ENCODE measurements at regions not wholly inside any gene's neighbourhood (a gene's known extent, or its start where the extent isn't known, plus 50 kb on each side); places are given as distances from the start of the nearest gene placed in this dataset.

DNA sequence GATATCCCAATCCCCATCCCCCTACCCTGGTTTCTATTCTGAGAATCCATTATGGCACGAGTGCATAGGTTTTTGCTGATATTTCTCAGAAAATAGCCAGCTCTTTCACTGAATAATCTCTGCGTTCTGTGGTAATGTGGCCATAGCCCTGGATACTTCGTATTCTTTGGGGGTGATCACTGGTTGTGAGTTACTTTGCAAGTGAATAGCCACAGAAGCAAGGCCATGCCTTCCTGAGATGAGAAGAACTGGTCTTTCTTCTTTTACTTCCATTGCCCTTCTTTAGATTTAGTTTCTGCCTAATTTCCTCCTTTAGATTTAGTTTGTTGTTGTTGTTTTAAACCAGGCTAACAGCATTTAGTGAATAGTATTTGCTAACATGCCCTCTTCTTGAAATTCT lies 323.4 kb downstream of the CDC14C start:
- ChIA-PET CTCF (no interaction called here), POLR2A (no interaction called here)
- TF ChIP-seq, protein P1, sequence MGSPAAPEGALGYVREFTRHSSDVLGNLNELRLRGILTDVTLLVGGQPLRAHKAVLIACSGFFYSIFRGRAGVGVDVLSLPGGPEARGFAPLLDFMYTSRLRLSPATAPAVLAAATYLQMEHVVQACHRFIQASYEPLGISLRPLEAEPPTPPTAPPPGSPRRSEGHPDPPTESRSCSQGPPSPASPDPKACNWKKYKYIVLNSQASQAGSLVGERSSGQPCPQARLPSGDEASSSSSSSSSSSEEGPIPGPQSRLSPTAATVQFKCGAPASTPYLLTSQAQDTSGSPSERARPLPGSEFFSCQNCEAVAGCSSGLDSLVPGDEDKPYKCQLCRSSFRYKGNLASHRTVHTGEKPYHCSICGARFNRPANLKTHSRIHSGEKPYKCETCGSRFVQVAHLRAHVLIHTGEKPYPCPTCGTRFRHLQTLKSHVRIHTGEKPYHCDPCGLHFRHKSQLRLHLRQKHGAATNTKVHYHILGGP (tag by site-specific recombination; IDR thresholded peaks at IDR 0.05) = no peak
- TF ChIP-seq ZNF37A (tag by site-specific recombination; IDR thresholded peaks at IDR 0.05) (no peak), ZNF16 (tag by site-specific recombination; IDR thresholded peaks at IDR 0.05; ENCODE audit: low read depth) (no peak), ZNF169 (tag by site-specific recombination; IDR thresholded peaks at IDR 0.05) (no peak), ZNF423 (tag by site-specific recombination; IDR thresholded peaks at IDR 0.05) (no peak), ZNF157 (tag by site-specific recombination; IDR thresholded peaks at IDR 0.05) (no peak), KLF9 (tag by site-specific recombination; IDR thresholded peaks at IDR 0.05; ENCODE audit: low read depth) (no peak), ZNF514 (tag by site-specific recombination; IDR thresholded peaks at IDR 0.05) (no peak)
- TF ChIP-seq, protein P2, sequence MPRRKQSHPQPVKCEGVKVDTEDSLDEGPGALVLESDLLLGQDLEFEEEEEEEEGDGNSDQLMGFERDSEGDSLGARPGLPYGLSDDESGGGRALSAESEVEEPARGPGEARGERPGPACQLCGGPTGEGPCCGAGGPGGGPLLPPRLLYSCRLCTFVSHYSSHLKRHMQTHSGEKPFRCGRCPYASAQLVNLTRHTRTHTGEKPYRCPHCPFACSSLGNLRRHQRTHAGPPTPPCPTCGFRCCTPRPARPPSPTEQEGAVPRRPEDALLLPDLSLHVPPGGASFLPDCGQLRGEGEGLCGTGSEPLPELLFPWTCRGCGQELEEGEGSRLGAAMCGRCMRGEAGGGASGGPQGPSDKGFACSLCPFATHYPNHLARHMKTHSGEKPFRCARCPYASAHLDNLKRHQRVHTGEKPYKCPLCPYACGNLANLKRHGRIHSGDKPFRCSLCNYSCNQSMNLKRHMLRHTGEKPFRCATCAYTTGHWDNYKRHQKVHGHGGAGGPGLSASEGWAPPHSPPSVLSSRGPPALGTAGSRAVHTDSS (tag by site-specific recombination; IDR thresholded peaks at IDR 0.05) = no peak
- Histone ChIP-seq H3K4me3 (ENCODE audit: low read depth, low read length) (no peak overlapping the region), H3K36me3 (ENCODE audit: control insufficient read depth in 2 of 2, insufficient read depth in 1 of 2, low read length in 2 of 2) (no peaks in the 10 kb centered on the region), H3K27ac (ENCODE audit: extremely low read depth, low read depth, low read length) (no peak overlapping the region), H3K4me1 (ENCODE audit: control insufficient read depth, insufficient read depth, low read length) (no peaks in the 10 kb centered on the region), H3K9me3 (ENCODE audit: control insufficient read depth, insufficient read depth, low read depth, low read length) (no peaks in the 10 kb centered on the region)

DNA sequence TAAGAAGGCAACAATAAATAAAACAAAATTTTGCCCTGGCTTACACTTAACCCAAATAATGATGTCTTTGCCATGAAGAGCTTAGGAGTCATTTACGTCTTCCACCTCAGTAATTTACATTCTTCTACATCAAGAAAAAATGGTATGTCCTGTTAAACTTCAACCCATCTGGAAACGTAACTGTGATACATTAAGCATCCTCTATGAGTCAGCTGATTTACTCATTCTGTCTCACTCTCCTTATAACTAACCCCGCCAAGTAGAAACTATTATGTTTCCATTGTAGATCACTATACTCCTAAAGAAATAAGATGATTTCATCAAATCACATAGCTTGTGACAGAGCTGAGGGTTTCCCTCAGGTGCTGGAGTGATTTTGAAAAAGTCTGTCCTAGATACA lies 330.7 kb downstream of the CDC14C start:
- CTCF ChIA-PET = no interaction called here
- Histone ChIP-seq H3K9me3 (ENCODE audit: control insufficient read depth, insufficient read depth, low read depth, low read length) (no peaks in the 10 kb centered on the region), H3K4me3 (ENCODE audit: low read depth, low read length) (no peak overlapping the region), H3K27ac (ENCODE audit: extremely low read depth, low read depth, low read length) (no peak overlapping the region), H3K36me3 (ENCODE audit: control insufficient read depth in 2 of 2, insufficient read depth in 1 of 2, low read length in 2 of 2) (no peaks in the 10 kb centered on the region), H3K4me1 (ENCODE audit: control insufficient read depth, insufficient read depth, low read length) (no peaks in the 10 kb centered on the region)
- POLR2A ChIA-PET = no interaction called here
- TF ChIP-seq ZSCAN30 (tag by site-specific recombination; IDR thresholded peaks at IDR 0.05) (no peak), PRDM1 (tag by site-specific recombination; IDR thresholded peaks at IDR 0.05) (no peak), ZNF707 (tag by site-specific recombination; IDR thresholded peaks at IDR 0.05) (no peak), ZNF2 (tag by site-specific recombination; IDR thresholded peaks at IDR 0.05) (no peak)
- TF ChIP-seq, protein P3, sequence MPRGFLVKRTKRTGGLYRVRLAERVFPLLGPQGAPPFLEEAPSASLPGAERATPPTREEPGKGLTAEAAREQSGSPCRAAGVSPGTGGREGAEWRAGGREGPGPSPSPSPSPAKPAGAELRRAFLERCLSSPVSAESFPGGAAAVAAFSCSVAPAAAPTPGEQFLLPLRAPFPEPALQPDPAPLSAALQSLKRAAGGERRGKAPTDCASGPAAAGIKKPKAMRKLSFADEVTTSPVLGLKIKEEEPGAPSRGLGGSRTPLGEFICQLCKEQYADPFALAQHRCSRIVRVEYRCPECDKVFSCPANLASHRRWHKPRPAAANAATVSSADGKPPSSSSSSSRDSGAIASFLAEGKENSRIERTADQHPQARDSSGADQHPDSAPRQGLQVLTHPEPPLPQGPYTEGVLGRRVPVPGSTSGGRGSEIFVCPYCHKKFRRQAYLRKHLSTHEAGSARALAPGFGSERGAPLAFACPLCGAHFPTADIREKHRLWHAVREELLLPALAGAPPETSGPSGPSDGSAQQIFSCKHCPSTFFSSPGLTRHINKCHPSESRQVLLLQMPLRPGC (tag by site-specific recombination; IDR thresholded peaks at IDR 0.05) = no peak

DNA sequence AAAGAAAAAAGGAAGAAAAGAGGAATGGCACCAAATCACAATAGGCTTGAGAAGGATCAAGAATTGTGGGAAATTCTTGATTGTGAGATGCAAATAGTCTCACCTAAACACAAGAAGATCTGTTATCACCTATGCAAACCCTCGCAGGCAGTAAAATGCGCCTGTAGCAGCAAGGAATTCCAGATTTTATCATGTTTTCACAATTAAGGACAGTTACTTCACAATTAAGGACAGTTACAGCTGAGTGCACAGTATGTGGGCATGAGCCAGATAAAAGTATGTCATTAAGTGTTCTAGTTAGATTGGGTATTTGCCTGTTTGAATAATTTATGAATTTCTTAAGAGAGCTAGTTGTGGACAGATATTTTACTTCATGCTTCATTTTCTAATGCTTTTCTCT lies 336.2 kb downstream of the CDC14C start:
- POLR2A ChIA-PET = no interaction called here
- Histone ChIP-seq H3K36me3 (ENCODE audit: control insufficient read depth in 2 of 2, insufficient read depth in 1 of 2, low read length in 2 of 2) (no peaks in the 10 kb centered on the region), H3K9me3 (ENCODE audit: control insufficient read depth, insufficient read depth, low read depth, low read length) (no peaks in the 10 kb centered on the region), H3K27ac (ENCODE audit: extremely low read depth, low read depth, low read length) (no peak overlapping the region), H3K4me1 (ENCODE audit: control insufficient read depth, insufficient read depth, low read length) (no peaks in the 10 kb centered on the region), H3K4me3 (ENCODE audit: low read depth, low read length) (no peak overlapping the region)
- CTCF ChIA-PET = no interaction called here
- no peak for TF ChIP-seq ZNF791 (tag by site-specific recombination; IDR thresholded peaks at IDR 0.05)
- no peak for TF ChIP-seq ZNF658 (tag by site-specific recombination; IDR thresholded peaks at IDR 0.05)
- TF ChIP-seq ZBTB48 (tag by site-specific recombination; IDR thresholded peaks at IDR 0.05) = no peak
- TF ChIP-seq RBAK (tag by site-specific recombination; IDR thresholded peaks at IDR 0.05) = no peak
- no peak for TF ChIP-seq ZNF433 (tag by site-specific recombination; IDR thresholded peaks at IDR 0.05; ENCODE audit: low read depth)
- no peak for TF ChIP-seq ZNF391 (tag by site-specific recombination; IDR thresholded peaks at IDR 0.05; ENCODE audit: borderline replicate concordance, low read depth)
- no peak for TF ChIP-seq KLF10 (tag by site-specific recombination; IDR thresholded peaks at IDR 0.05)
- TF ChIP-seq ZNF768 (tag by site-specific recombination; IDR thresholded peaks at IDR 0.05) = no peak
- no peak for TF ChIP-seq ZFP37 (tag by site-specific recombination; IDR thresholded peaks at IDR 0.05)
- TF ChIP-seq, protein P4, sequence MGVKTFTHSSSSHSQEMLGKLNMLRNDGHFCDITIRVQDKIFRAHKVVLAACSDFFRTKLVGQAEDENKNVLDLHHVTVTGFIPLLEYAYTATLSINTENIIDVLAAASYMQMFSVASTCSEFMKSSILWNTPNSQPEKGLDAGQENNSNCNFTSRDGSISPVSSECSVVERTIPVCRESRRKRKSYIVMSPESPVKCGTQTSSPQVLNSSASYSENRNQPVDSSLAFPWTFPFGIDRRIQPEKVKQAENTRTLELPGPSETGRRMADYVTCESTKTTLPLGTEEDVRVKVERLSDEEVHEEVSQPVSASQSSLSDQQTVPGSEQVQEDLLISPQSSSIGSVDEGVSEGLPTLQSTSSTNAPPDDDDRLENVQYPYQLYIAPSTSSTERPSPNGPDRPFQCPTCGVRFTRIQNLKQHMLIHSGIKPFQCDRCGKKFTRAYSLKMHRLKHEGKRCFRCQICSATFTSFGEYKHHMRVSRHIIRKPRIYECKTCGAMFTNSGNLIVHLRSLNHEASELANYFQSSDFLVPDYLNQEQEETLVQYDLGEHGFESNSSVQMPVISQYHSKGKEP (tag by site-specific recombination; IDR thresholded peaks at IDR 0.05) = no peak
- no peak for TF ChIP-seq ZNF138 (tag by site-specific recombination; IDR thresholded peaks at IDR 0.05; ENCODE audit: borderline replicate concordance)
- TF ChIP-seq, protein P5, sequence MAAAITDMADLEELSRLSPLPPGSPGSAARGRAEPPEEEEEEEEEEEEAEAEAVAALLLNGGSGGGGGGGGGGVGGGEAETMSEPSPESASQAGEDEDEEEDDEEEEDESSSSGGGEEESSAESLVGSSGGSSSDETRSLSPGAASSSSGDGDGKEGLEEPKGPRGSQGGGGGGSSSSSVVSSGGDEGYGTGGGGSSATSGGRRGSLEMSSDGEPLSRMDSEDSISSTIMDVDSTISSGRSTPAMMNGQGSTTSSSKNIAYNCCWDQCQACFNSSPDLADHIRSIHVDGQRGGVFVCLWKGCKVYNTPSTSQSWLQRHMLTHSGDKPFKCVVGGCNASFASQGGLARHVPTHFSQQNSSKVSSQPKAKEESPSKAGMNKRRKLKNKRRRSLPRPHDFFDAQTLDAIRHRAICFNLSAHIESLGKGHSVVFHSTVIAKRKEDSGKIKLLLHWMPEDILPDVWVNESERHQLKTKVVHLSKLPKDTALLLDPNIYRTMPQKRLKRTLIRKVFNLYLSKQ (tag by site-specific recombination; IDR thresholded peaks at IDR 0.05; ENCODE audit: borderline replicate concordance) = no peak
- TF ChIP-seq IKZF3 (tag by site-specific recombination; IDR thresholded peaks at IDR 0.05) = no peak

Data from HEK293 (cell line).